Neural progenitor cell (in vitro differentiated cells): ENCODE measurements at regions not wholly inside any gene's neighbourhood (a gene's known extent, or its start where the extent isn't known, plus 50 kb on each side); places are given as distances from the start of the nearest gene placed in this dataset.
A peak's percentile ranks its signal among the peaks of the same experiment; 100 is the strongest.

Experiments used
- DNase-seq: peaks from one replicate; pipeline ENCODE4 v3.0.0-alpha.2; 2016; ENCODE audit warnings: low spot score
- H2AFZ ChIP-seq: fragments of 200-600 bp; sonication (generic); replicated peaks from 2 replicates; pipeline ENCODE4 v1.6.1; 2016; ENCODE audit warnings: antibody characterized with exemption
- H3F3A ChIP-seq: fragments of 200-600 bp; sonication (generic); 2 replicates; pipeline ENCODE4 v1.6.1; 2016; ENCODE audit warnings: antibody characterized with exemption, low read depth
- H3K27ac ChIP-seq: fragments of 200-600 bp; sonication (generic); 2 replicates; pipeline ENCODE4 v1.5.1; 2016; ENCODE audit warnings: mild to moderate bottlenecking
- H3K27me3 ChIP-seq: fragments of 200-600 bp; sonication (generic); 2 replicates; pipeline ENCODE4 v1.6.1; 2016; ENCODE audit warnings: mild to moderate bottlenecking, moderate library complexity
- H3K36me3 ChIP-seq: fragments of 200-600 bp; sonication (generic); 2 replicates; pipeline ENCODE4 v1.5.1; 2016
- H3K4me1 ChIP-seq: fragments of 200-600 bp; sonication (generic); 2 replicates; pipeline ENCODE4 v1.6.1; 2016; ENCODE audit warnings: mixed run types
- H3K4me2 ChIP-seq: fragments of 200-600 bp; sonication (generic); 2 replicates; pipeline ENCODE4 v1.6.1; 2016
- H3K4me3 ChIP-seq: fragments of 200-600 bp; sonication (generic); 2 replicates; pipeline ENCODE4 v1.5.1; 2016
- H3K79me2 ChIP-seq: fragments of 200-600 bp; sonication (generic); 2 replicates; pipeline ENCODE4 v1.6.1; 2016; ENCODE audit warnings: low read depth
- H3K9ac ChIP-seq: fragments of 200-600 bp; sonication (generic); 2 replicates; pipeline ENCODE4 v1.6.1; 2016
- H3K9me3 ChIP-seq: fragments of 200-600 bp; sonication (generic); 2 replicates; pipeline ENCODE4 v1.5.1; 2016; ENCODE audit warnings: low read depth
- H4K20me1 ChIP-seq: fragments of 200-600 bp; sonication (generic); 2 replicates; pipeline ENCODE4 v1.6.1; 2016; ENCODE audit warnings: low read depth
- H3K27ac Mint-ChIP-seq: 3 replicates; pipeline ENCODE4 v1.8.0; 2021; ENCODE audit warnings: mixed read lengths
- H3K27me3 Mint-ChIP-seq: 2 replicates; pipeline ENCODE4 v1.8.0; 2022; ENCODE audit warnings: low read depth, mild to moderate bottlenecking, inconsistent platforms, moderate library complexity, mixed read lengths; ENCODE audit not compliant: insufficient read depth
- H3K36me3 Mint-ChIP-seq: 3 replicates; pipeline ENCODE4 v1.8.0; 2021; ENCODE audit warnings: mixed read lengths
- H3K4me1 Mint-ChIP-seq: 3 replicates; pipeline ENCODE4 v1.8.0; 2021; ENCODE audit warnings: mixed read lengths
- H3K4me3 Mint-ChIP-seq: 3 replicates; pipeline ENCODE4 v1.8.0; 2021; ENCODE audit warnings: mild to moderate bottlenecking, moderate library complexity, mixed read lengths
- H3K9me3 Mint-ChIP-seq: 3 replicates; pipeline ENCODE4 v1.8.0; 2020; ENCODE audit warnings: mixed read lengths
- EZH2 ChIP-seq: fragments of 200-600 bp; sonication (generic); IDR thresholded peaks from 2 replicates; pipeline ENCODE4 v1.6.1; 2017; ENCODE audit warnings: antibody characterized with exemption, mild to moderate bottlenecking, moderate library complexity
- EZH2phosphoT487 ChIP-seq: fragments of 200-600 bp; sonication (generic); IDR thresholded peaks from 2 replicates; pipeline ENCODE4 v1.6.1; 2017; ENCODE audit warnings: antibody characterized with exemption
- TF ChIP-seq, protein P1 (sequence below): fragments of 200-600 bp; sonication (generic); IDR thresholded peaks from 2 replicates; pipeline ENCODE4 v1.5.1; 2017; ENCODE audit warnings: antibody characterized with exemption, mild to moderate bottlenecking

DNA sequence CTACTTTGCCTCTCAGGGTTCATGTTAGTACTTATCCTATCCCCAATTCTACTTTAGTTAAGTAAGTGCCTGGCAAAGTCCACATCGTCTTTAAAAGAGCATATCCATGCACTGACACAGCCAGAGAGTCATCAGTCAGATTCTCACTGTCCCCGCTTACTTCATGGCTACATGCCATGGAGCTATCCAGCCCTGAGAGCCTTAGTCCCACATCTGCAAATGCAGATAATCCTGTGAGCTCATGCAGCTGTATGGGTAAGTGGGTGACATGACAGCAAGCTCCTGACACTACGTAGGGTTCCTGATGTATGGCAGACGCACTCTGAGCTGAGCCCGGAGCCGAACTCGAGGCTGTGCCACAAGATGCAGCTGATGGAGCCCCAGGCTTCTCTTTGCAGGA is 661.5 kb downstream of the LIG4 start:
- H3K27ac Mint-ChIP-seq = peak overlapping the region; percentile 57
- Histone ChIP-seq H3K27ac (no peak overlapping the region), H3K79me2 (no peaks in the 10 kb centered on the region), H3K36me3 (no peaks in the 10 kb centered on the region), H4K20me1 (no peaks in the 10 kb centered on the region), H3K9ac (no peak overlapping the region), H3F3A (no peaks in the 10 kb centered on the region), H3K4me2 (no peak overlapping the region), H3K4me3 (no peak overlapping the region), H2AFZ (no peak overlapping the region), H3K9me3 (no peaks in the 10 kb centered on the region), H3K4me1 (no peaks in the 10 kb centered on the region), H3K27me3 (no peaks in the 10 kb centered on the region)
- DNase-seq = peak; percentile 20
- H3K27me3 Mint-ChIP-seq = no peaks in the 10 kb centered on the region
- TF ChIP-seq, protein P1, sequence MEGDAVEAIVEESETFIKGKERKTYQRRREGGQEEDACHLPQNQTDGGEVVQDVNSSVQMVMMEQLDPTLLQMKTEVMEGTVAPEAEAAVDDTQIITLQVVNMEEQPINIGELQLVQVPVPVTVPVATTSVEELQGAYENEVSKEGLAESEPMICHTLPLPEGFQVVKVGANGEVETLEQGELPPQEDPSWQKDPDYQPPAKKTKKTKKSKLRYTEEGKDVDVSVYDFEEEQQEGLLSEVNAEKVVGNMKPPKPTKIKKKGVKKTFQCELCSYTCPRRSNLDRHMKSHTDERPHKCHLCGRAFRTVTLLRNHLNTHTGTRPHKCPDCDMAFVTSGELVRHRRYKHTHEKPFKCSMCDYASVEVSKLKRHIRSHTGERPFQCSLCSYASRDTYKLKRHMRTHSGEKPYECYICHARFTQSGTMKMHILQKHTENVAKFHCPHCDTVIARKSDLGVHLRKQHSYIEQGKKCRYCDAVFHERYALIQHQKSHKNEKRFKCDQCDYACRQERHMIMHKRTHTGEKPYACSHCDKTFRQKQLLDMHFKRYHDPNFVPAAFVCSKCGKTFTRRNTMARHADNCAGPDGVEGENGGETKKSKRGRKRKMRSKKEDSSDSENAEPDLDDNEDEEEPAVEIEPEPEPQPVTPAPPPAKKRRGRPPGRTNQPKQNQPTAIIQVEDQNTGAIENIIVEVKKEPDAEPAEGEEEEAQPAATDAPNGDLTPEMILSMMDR = no peak
- TF ChIP-seq EZH2phosphoT487 (no peak), EZH2 (no peak)
- H3K9me3 Mint-ChIP-seq = no peaks in the 10 kb centered on the region
- no peaks in the 10 kb centered on the region for H3K36me3 Mint-ChIP-seq
- H3K4me1 Mint-ChIP-seq = peaks cover 6% of the 10 kb centered on the region
- no peak overlapping the region for H3K4me3 Mint-ChIP-seq

- Histone ChIP-seq H3K27ac (no peak overlapping the region), H3K27me3 (no peaks in the 10 kb centered on the region), H3K79me2 (no peaks in the 10 kb centered on the region), H2AFZ (no peak overlapping the region), H3K4me1 (no peaks in the 10 kb centered on the region), H3K4me2 (no peak overlapping the region), H3F3A (no peaks in the 10 kb centered on the region), H4K20me1 (no peaks in the 10 kb centered on the region), H3K9ac (no peak overlapping the region), H3K36me3 (no peaks in the 10 kb centered on the region), H3K4me3 (no peak overlapping the region), H3K9me3 (no peaks in the 10 kb centered on the region)
- Mint-ChIP-seq H3K27me3 (no peaks in the 10 kb centered on the region), H3K9me3 (no peaks in the 10 kb centered on the region), H3K36me3 (no peaks in the 10 kb centered on the region), H3K4me1 (peaks cover 6% of the 10 kb centered on the region), H3K27ac (no peak overlapping the region), H3K4me3 (no peak overlapping the region)
- DNase-seq = no peak
- TF ChIP-seq, protein P1 = no peak
- no peak for TF ChIP-seq EZH2phosphoT487
- TF ChIP-seq EZH2 = no peak
Measured at GRCh38 chr13:107551521-107551920, 663.8 kb downstream of the LIG4 start.

DNA sequence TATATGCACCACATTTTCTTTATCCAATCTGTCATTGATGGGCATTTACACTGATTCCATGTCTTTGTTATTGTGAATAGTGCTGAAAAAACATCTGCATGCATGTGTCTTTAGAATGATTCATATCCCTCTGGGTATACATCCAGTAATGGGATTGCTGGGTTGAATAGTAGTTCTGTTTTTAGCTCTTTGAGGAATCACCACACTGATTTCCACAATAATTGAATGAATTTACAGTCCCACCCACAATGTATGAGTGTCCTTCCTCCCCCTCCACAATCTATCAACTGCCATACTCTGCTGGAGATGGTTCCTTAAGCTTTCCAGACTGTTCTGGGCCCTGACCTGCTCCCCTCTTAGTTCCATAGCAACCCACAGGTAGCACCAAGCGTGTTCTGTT is 667.0 kb downstream of the LIG4 start:
- no peaks in the 10 kb centered on the region for H3K9me3 Mint-ChIP-seq
- no peaks in the 10 kb centered on the region for H3K9me3 ChIP-seq
- H3F3A ChIP-seq = no peaks in the 10 kb centered on the region
- H3K4me1 Mint-ChIP-seq = no peaks in the 10 kb centered on the region
- TF ChIP-seq EZH2 = no peak
- TF ChIP-seq, protein P1 = no peak
- TF ChIP-seq EZH2phosphoT487 = no peak
- no peaks in the 10 kb centered on the region for H3K4me1 ChIP-seq
- no peaks in the 10 kb centered on the region for H3K27me3 ChIP-seq
- H3K79me2 ChIP-seq = no peaks in the 10 kb centered on the region
- H3K27ac Mint-ChIP-seq = no peak overlapping the region
- no peak overlapping the region for H3K27ac ChIP-seq
- no peaks in the 10 kb centered on the region for H4K20me1 ChIP-seq
- H3K36me3 ChIP-seq = no peaks in the 10 kb centered on the region
- H2AFZ ChIP-seq = no peak overlapping the region
- DNase-seq = no peak
- H3K4me3 ChIP-seq = no peak overlapping the region
- H3K27me3 Mint-ChIP-seq = no peaks in the 10 kb centered on the region
- H3K9ac ChIP-seq = no peak overlapping the region
- no peak overlapping the region for H3K4me2 ChIP-seq
- no peaks in the 10 kb centered on the region for H3K36me3 Mint-ChIP-seq
- H3K4me3 Mint-ChIP-seq = no peak overlapping the region
